Astrocyte (in vitro differentiated cells and primary cell): ENCODE measurements at regions not wholly inside any gene's neighbourhood (a gene's known extent, or its start where the extent isn't known, plus 50 kb on each side); places are given as distances from the start of the nearest gene placed in this dataset.

ENCODE experiments used
- CTCF ChIP-seq: IDR thresholded peaks from 2 replicates; pipeline ENCODE4 v1.5.1; 2011; ENCODE audit warnings: low read depth, mild to moderate bottlenecking, inconsistent platforms, low read length, moderate library complexity; ENCODE audit not compliant: insufficient read depth
- EZH2 ChIP-seq: IDR thresholded peaks from 2 replicates; pipeline ENCODE4 v1.6.1; 2012; ENCODE audit warnings: mild to moderate bottlenecking, low read length, inconsistent platforms; ENCODE audit not compliant: insufficient read depth

DNA sequence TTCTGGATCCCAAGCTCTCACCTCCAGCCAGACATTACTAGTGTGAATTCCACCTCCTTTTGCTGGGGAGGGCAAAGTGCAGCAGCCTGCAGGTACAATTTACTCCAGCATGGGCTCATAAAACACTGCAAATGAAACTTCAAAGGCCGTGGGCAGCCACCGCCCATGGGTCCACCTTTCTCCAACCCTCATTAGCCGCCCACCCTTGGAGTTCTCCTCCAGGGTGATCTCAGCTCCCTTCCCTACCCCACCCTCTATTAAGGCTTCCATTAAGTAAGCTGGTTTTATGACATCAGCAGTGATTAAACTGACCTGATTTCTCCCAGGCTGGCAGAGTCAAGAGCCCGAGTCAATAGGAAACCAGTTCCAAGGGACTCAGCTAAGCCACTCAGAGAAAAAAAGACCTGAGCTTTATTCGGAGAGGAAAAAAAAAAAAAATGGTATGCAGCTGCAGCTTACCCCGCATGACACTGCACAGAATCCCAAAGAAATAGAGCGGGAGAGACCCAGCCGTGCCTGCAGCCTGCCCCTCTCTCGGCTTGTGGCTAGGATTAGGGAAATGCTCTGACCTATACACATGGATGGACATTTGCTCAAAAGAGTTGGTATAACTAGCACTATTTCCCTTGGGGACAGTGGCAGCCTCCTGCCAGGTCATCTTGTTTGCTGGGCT lies 319.6 kb downstream of the PTTG2 start:
- TF ChIP-seq EZH2 (no peak), CTCF (no peak)
